MG63 (cell line): ENCODE measurements at regions not wholly inside any gene's neighbourhood (a gene's known extent, or its start where the extent isn't known, plus 50 kb on each side); places are given as distances from the start of the nearest gene placed in this dataset.

Experiments used
- DNase-seq: peaks from one replicate; pipeline ENCODE4 v3.0.0-alpha.2; 2020
- H3K27me3 ChIP-seq: fragments of 250-450 bp; sonication (Bioruptor Pico); 2 replicates; pipeline ENCODE4 v1.5.1; 2020; ENCODE audit warnings: mild to moderate bottlenecking, moderate library complexity
- H3K36me3 ChIP-seq: fragments of 250-450 bp; sonication (Bioruptor Pico); 2 replicates; pipeline ENCODE4 v1.5.1; 2020; ENCODE audit warnings: mild to moderate bottlenecking, moderate library complexity
- H3K4me3 ChIP-seq: fragments of 250-450 bp; sonication (Bioruptor Pico); 2 replicates; pipeline ENCODE4 v1.5.1; 2020; ENCODE audit warnings: mild to moderate bottlenecking, moderate library complexity
- H3K9me3 ChIP-seq: fragments of 250-450 bp; sonication (Bioruptor Pico); 2 replicates; pipeline ENCODE4 v1.5.1; 2020; ENCODE audit warnings: mild to moderate bottlenecking, moderate library complexity

- Histone ChIP-seq H3K27me3 (no peaks in the 10 kb centered on the region), H3K36me3 (no peaks in the 10 kb centered on the region), H3K9me3 (no peaks in the 10 kb centered on the region), H3K4me3 (no peak overlapping the region)
- no peak for DNase-seq
These were observed 1084.4 kb upstream of the RBFOX1 start for GRCh38 chr16:6248199-6248598.

- no peaks in the 10 kb centered on the region for H3K36me3 ChIP-seq
- no peak overlapping the region for H3K4me3 ChIP-seq
- no peaks in the 10 kb centered on the region for H3K9me3 ChIP-seq
- DNase-seq, result no peak
- H3K27me3 ChIP-seq, result no peaks in the 10 kb centered on the region
These were observed 1084.9 kb upstream of the RBFOX1 start for GRCh38 chr16:6247775-6248174.

- H3K4me3 ChIP-seq, result no peak overlapping the region
- H3K36me3 ChIP-seq, result no peaks in the 10 kb centered on the region
- H3K27me3 ChIP-seq, result no peaks in the 10 kb centered on the region
- no peaks in the 10 kb centered on the region for H3K9me3 ChIP-seq
- no peak for DNase-seq
These were observed 1085.5 kb upstream of the RBFOX1 start for GRCh38 chr16:6247150-6247549.

- Histone ChIP-seq H3K36me3 (no peaks in the 10 kb centered on the region), H3K27me3 (no peaks in the 10 kb centered on the region), H3K9me3 (no peaks in the 10 kb centered on the region), H3K4me3 (no peak overlapping the region)
- no peak for DNase-seq
These were observed 1086.4 kb upstream of the RBFOX1 start for GRCh38 chr16:6246266-6246665.

GRCh38 chr16:6232056-6232455 is 1100.6 kb upstream of the RBFOX1 start:
- H3K36me3 ChIP-seq, result no peaks in the 10 kb centered on the region
- no peak overlapping the region for H3K4me3 ChIP-seq
- H3K9me3 ChIP-seq, result no peaks in the 10 kb centered on the region
- no peaks in the 10 kb centered on the region for H3K27me3 ChIP-seq
- no peak for DNase-seq

- Histone ChIP-seq H3K9me3 (no peaks in the 10 kb centered on the region), H3K4me3 (no peak overlapping the region), H3K27me3 (no peaks in the 10 kb centered on the region), H3K36me3 (no peaks in the 10 kb centered on the region)
- DNase-seq, result no peak
These were observed 1101.2 kb upstream of the RBFOX1 start for GRCh38 chr16:6231398-6231797.

GRCh38 chr16:6229186-6229585 is 1103.5 kb upstream of the RBFOX1 start:
- Histone ChIP-seq H3K36me3 (no peaks in the 10 kb centered on the region), H3K27me3 (no peaks in the 10 kb centered on the region), H3K4me3 (no peak overlapping the region), H3K9me3 (no peaks in the 10 kb centered on the region)
- no peak for DNase-seq

- Histone ChIP-seq H3K9me3 (no peaks in the 10 kb centered on the region), H3K4me3 (no peak overlapping the region), H3K36me3 (no peaks in the 10 kb centered on the region), H3K27me3 (no peaks in the 10 kb centered on the region)
- no peak for DNase-seq
These were observed 1113.8 kb upstream of the RBFOX1 start for GRCh38 chr16:6218855-6219254.

- Histone ChIP-seq H3K36me3 (no peaks in the 10 kb centered on the region), H3K4me3 (no peak overlapping the region), H3K27me3 (no peaks in the 10 kb centered on the region), H3K9me3 (no peaks in the 10 kb centered on the region)
- no peak for DNase-seq
These were observed 1115.8 kb upstream of the RBFOX1 start for GRCh38 chr16:6216836-6217235.

- Histone ChIP-seq H3K9me3 (no peaks in the 10 kb centered on the region), H3K4me3 (no peak overlapping the region), H3K36me3 (no peaks in the 10 kb centered on the region), H3K27me3 (no peaks in the 10 kb centered on the region)
- no peak for DNase-seq
These were observed 1114.0 kb upstream of the EEF2KMT start for GRCh38 chr16:6211644-6212043.

- Histone ChIP-seq H3K9me3 (no peaks in the 10 kb centered on the region), H3K36me3 (no peaks in the 10 kb centered on the region), H3K27me3 (no peaks in the 10 kb centered on the region; the same call in 1 of the 2 replicates), H3K4me3 (no peak overlapping the region)
- no peak for DNase-seq
These were observed 1111.8 kb upstream of the EEF2KMT start for GRCh38 chr16:6209355-6209930.

GRCh38 chr16:6207580-6207979 is 1110.0 kb upstream of the EEF2KMT start:
- Histone ChIP-seq H3K9me3 (no peaks in the 10 kb centered on the region), H3K4me3 (no peak overlapping the region), H3K27me3 (no peaks in the 10 kb centered on the region; the same call in 1 of the 2 replicates), H3K36me3 (no peaks in the 10 kb centered on the region)
- no peak for DNase-seq

- Histone ChIP-seq H3K27me3 (no peaks in the 10 kb centered on the region; the same call in 1 of the 2 replicates), H3K4me3 (no peak overlapping the region), H3K9me3 (no peaks in the 10 kb centered on the region), H3K36me3 (no peaks in the 10 kb centered on the region)
- no peak for DNase-seq
These were observed 1109.5 kb upstream of the EEF2KMT start for GRCh38 chr16:6207124-6207523.

GRCh38 chr16:6206080-6206479 is 1108.5 kb upstream of the EEF2KMT start:
- Histone ChIP-seq H3K9me3 (no peaks in the 10 kb centered on the region), H3K36me3 (no peaks in the 10 kb centered on the region), H3K27me3 (no peaks in the 10 kb centered on the region; the same call in 1 of the 2 replicates), H3K4me3 (no peak overlapping the region)
- DNase-seq, result no peak

GRCh38 chr16:6204945-6205344 is 1107.3 kb upstream of the EEF2KMT start:
- Histone ChIP-seq H3K36me3 (no peaks in the 10 kb centered on the region), H3K9me3 (no peaks in the 10 kb centered on the region), H3K27me3 (no peaks in the 10 kb centered on the region; the same call in 1 of the 2 replicates), H3K4me3 (no peak overlapping the region)
- DNase-seq, result no peak

GRCh38 chr16:6200861-6201260 is 1103.3 kb upstream of the EEF2KMT start:
- DNase-seq, result no peak
- no peaks in the 10 kb centered on the region for H3K36me3 ChIP-seq
- H3K4me3 ChIP-seq, result no peak overlapping the region
- no peaks in the 10 kb centered on the region; the same call in 1 of the 2 replicates for H3K27me3 ChIP-seq
- H3K9me3 ChIP-seq, result no peaks in the 10 kb centered on the region

GRCh38 chr16:6200271-6200670 is 1102.7 kb upstream of the EEF2KMT start:
- Histone ChIP-seq H3K36me3 (no peaks in the 10 kb centered on the region), H3K9me3 (no peaks in the 10 kb centered on the region), H3K4me3 (no peak overlapping the region), H3K27me3 (no peaks in the 10 kb centered on the region; the same call in 1 of the 2 replicates)
- no peak for DNase-seq

- Histone ChIP-seq H3K9me3 (no peaks in the 10 kb centered on the region), H3K36me3 (no peaks in the 10 kb centered on the region), H3K4me3 (no peak overlapping the region), H3K27me3 (no peaks in the 10 kb centered on the region)
- DNase-seq, result no peak
These were observed 1098.4 kb upstream of the EEF2KMT start for GRCh38 chr16:6195966-6196365.

- no peaks in the 10 kb centered on the region for H3K9me3 ChIP-seq
- DNase-seq, result peak; percentile 1
- no peaks in the 10 kb centered on the region for H3K27me3 ChIP-seq
- no peaks in the 10 kb centered on the region for H3K36me3 ChIP-seq
- H3K4me3 ChIP-seq, result no peak overlapping the region
These were observed 1096.1 kb upstream of the EEF2KMT start for GRCh38 chr16:6193718-6194117.
